HG03025 (cell line): ENCODE measurements at regions not wholly inside any gene's neighbourhood (a gene's known extent, or its start where the extent isn't known, plus 50 kb on each side); places are given as distances from the start of the nearest gene placed in this dataset.

ENCODE experiments used
- ATAC-seq: cut with Tn5 transposase; IDR thresholded peaks from one replicate; pipeline ENCODE4 v1.9.1; 2021; ENCODE audit warnings: mild to moderate bottlenecking, moderate library complexity; ENCODE audit not compliant: unreplicated experiment, low FRiP score

- no peak for ATAC-seq
Observed at GRCh38 chr11:115792903-115793302, 288.7 kb upstream of the CADM1 start.

GRCh38 chr11:115787302-115787701 is 283.1 kb upstream of the CADM1 start:
- no peak for ATAC-seq

GRCh38 chr11:115784796-115785521 is 280.7 kb upstream of the CADM1 start:
- ATAC-seq = no peak

GRCh38 chr11:115780646-115781362 is 276.6 kb upstream of the CADM1 start:
- no peak for ATAC-seq

- ATAC-seq = no peak
Observed at GRCh38 chr11:115778928-115779650, 274.9 kb upstream of the CADM1 start.

- ATAC-seq = no peak
Observed at GRCh38 chr11:115776916-115777315, 272.7 kb upstream of the CADM1 start.

GRCh38 chr11:115775846-115776245 is 271.6 kb upstream of the CADM1 start:
- ATAC-seq = no peak

- no peak for ATAC-seq
Observed at GRCh38 chr11:115774756-115775155, 270.5 kb upstream of the CADM1 start.

- ATAC-seq = no peak
Observed at GRCh38 chr11:115769891-115770290, 265.7 kb upstream of the CADM1 start.

- no peak for ATAC-seq
Observed at GRCh38 chr11:115767883-115768282, 263.7 kb upstream of the CADM1 start.

- ATAC-seq = no peak
Observed at GRCh38 chr11:115767047-115767802, 263.0 kb upstream of the CADM1 start.

GRCh38 chr11:115766561-115766960 is 262.3 kb upstream of the CADM1 start:
- ATAC-seq = no peak

GRCh38 chr11:115765803-115766239 is 261.6 kb upstream of the CADM1 start:
- ATAC-seq = no peak

- no peak for ATAC-seq
Observed at GRCh38 chr11:115764176-115764575, 260.0 kb upstream of the CADM1 start.

GRCh38 chr11:115761817-115762216 is 257.6 kb upstream of the CADM1 start:
- ATAC-seq = no peak

GRCh38 chr11:115761348-115761747 is 257.1 kb upstream of the CADM1 start:
- ATAC-seq = no peak

- no peak for ATAC-seq
Observed at GRCh38 chr11:115760461-115761320, 256.5 kb upstream of the CADM1 start.

- ATAC-seq = no peak
Observed at GRCh38 chr11:115759622-115760460, 255.6 kb upstream of the CADM1 start.

GRCh38 chr11:115758011-115758410 is 253.8 kb upstream of the CADM1 start:
- no peak for ATAC-seq
